B cell (primary cell): ENCODE measurements at regions not wholly inside any gene's neighbourhood (a gene's known extent, or its start where the extent isn't known, plus 50 kb on each side); places are given as distances from the start of the nearest gene placed in this dataset. TPM values are rescaled to one million over a fixed set of nuclear protein-coding genes. Genes with fewer than 3 reads are reported as not detected.

Source experiments
- ATAC-seq: fragments of 200-7000 bp; cut with Tn5 transposase; one replicate; pipeline ENCODE4 v1.10.0; 2021; ENCODE audit warnings: low read depth, mild to moderate bottlenecking, moderate number of reproducible peaks, moderate library complexity
- CTCF ChIA-PET: fragments of 350-600 bp; sonication (Branson Sonifier 250); formaldehyde crosslinking; loops from one replicate; lab custom pipeline; 2021; ENCODE audit warnings: antibody characterized with exemption, inconsistent platforms; lab: Charles Lee
- POLR2A ChIA-PET: fragments of 350-600 bp; sonication (Branson Sonifier 250); formaldehyde crosslinking; loops from one replicate; lab custom pipeline; 2021; ENCODE audit warnings: antibody characterized with exemption; lab: Charles Lee
- DNase-seq: peaks from one replicate; pipeline ENCODE4 v3.0.0; 2013
- H2AFZ ChIP-seq: 2 replicates; pipeline ENCODE4 v1.6.1; 2012; ENCODE audit warnings: mild to moderate bottlenecking, low read depth, low read length; ENCODE audit not compliant: insufficient read depth, poor library complexity, severe bottlenecking
- H3K27ac ChIP-seq, 2 donors: 1 replicate in 1 of 2; 2 replicates in 1 of 2; pipeline ENCODE4 v1.5.1; 2012 to 2013; ENCODE audit warnings: low read length in 2 of 2, mild to moderate bottlenecking in 2 of 2, moderate library complexity in 1 of 2
- H3K27me3 ChIP-seq, 4 experiments: fragments of 200-600 bp in 1 of 4; sonication (generic) in 1 of 4; replicated peaks in 1 of 4; 1 replicate in 2 of 4; 2 replicates in 2 of 4; pipeline versions ENCODE4 v1.6.1 to v1.7.0; 2013 to 2016; ENCODE audit warnings: low read length in 3 of 4, mild to moderate bottlenecking in 2 of 4, mixed read lengths in 1 of 4, moderate library complexity in 1 of 4; ENCODE audit not compliant: insufficient read depth in 4 of 4, control insufficient read depth in 3 of 4; ENCODE audit errors: control extremely low read depth in 1 of 4
- H3K36me3 ChIP-seq, 2 experiments: replicated peaks in 1 of 2; 1 replicate in 1 of 2; 2 replicates in 1 of 2; pipeline versions ENCODE4 v1.6.1 to v1.7.1; 2013; ENCODE audit warnings: low read length in 1 of 2; ENCODE audit not compliant: insufficient read depth in 2 of 2, control insufficient read depth in 1 of 2; ENCODE audit errors: control extremely low read depth in 1 of 2, extremely low read depth in 1 of 2
- H3K4me1 ChIP-seq, 2 donors: fragments of 200-600 bp in 1 of 2; sonication (generic) in 1 of 2; 1 replicate in 1 of 2; 2 replicates in 1 of 2; pipeline versions ENCODE4 v1.5.1 to v1.6.1; 2013 to 2017; ENCODE audit warnings: low read length in 2 of 2; ENCODE audit not compliant: control insufficient read depth in 2 of 2, insufficient read depth in 2 of 2
- H3K4me2 ChIP-seq: replicated peaks from 2 replicates; pipeline ENCODE3; 2012; ENCODE audit warnings: mild to moderate bottlenecking, low read depth, low read length; ENCODE audit not compliant: poor library complexity, severe bottlenecking
- H3K4me3 ChIP-seq, 5 experiments: fragments of 200-600 bp in 1 of 5; sonication (generic) in 1 of 5; 1 replicate in 3 of 5; 2 replicates in 2 of 5; pipeline versions ENCODE4 v1.5.1 to v1.7.0; 2011 to 2016; ENCODE audit warnings: low read length in 4 of 5, mild to moderate bottlenecking in 4 of 5, low read depth in 2 of 5, control low read depth in 1 of 5, moderate library complexity in 1 of 5; ENCODE audit not compliant: insufficient read depth in 1 of 5; ENCODE audit errors: control extremely low read depth in 1 of 5, extremely low read depth in 1 of 5
- H3K79me2 ChIP-seq: fragments of 200-600 bp; sonication (generic); one replicate; pipeline ENCODE4 v1.6.0; 2016; ENCODE audit warnings: low read length; ENCODE audit not compliant: control insufficient read depth, insufficient read depth
- H3K9ac ChIP-seq: fragments of 200-600 bp; sonication (generic); 2 replicates; pipeline ENCODE4 v1.6.1; 2017; ENCODE audit warnings: mild to moderate bottlenecking, low read length, moderate library complexity
- H3K9me3 ChIP-seq, 3 donors: one replicate each; pipeline versions ENCODE4 v1.6.1 to v1.7.1; 2013; ENCODE audit warnings: low read length in 2 of 3; ENCODE audit not compliant: control insufficient read depth in 2 of 3, insufficient read depth in 1 of 3; ENCODE audit errors: control extremely low read depth in 1 of 3
- H4K20me1 ChIP-seq: 2 replicates; pipeline ENCODE4 v1.6.0; 2012; ENCODE audit warnings: mild to moderate bottlenecking, low read length; ENCODE audit not compliant: insufficient read depth, control insufficient read depth, poor library complexity, severe bottlenecking
- H3K27ac Mint-ChIP-seq: one replicate; pipeline ENCODE4 v1.8.0; 2021; ENCODE audit warnings: mixed read lengths
- H3K27me3 Mint-ChIP-seq: one replicate; pipeline ENCODE4 v1.8.0; 2021; ENCODE audit warnings: mixed read lengths
- H3K4me1 Mint-ChIP-seq: one replicate; pipeline ENCODE4 v1.8.0; 2021; ENCODE audit warnings: mixed read lengths
- H3K4me3 Mint-ChIP-seq: one replicate; pipeline ENCODE4 v1.8.0; 2021; ENCODE audit warnings: mixed read lengths
- H3K9me3 Mint-ChIP-seq: one replicate; pipeline ENCODE4 v1.8.0; 2022; ENCODE audit warnings: mixed read lengths; ENCODE audit not compliant: insufficient read depth
- EZH2 ChIP-seq: IDR thresholded peaks from 2 replicates; pipeline ENCODE4 v1.6.1; 2012; ENCODE audit warnings: borderline replicate concordance, low read depth, mild to moderate bottlenecking, moderate library complexity, low read length; ENCODE audit not compliant: insufficient read depth, poor library complexity, severe bottlenecking
- WGBS: methylation state at CpG from one replicate; pipeline ENCODE4 v1.1.5; 2013; ENCODE audit warnings: missing lambda C conversion rate; ENCODE audit not compliant: insufficient coverage; 5-methylcytosine and 5-hydroxymethylcytosine counted together
- intact Hi-C: fragments of 100-400 bp; cut with micrococcal nuclease; formaldehyde crosslinking; loops from one replicate; pipeline ENCODE4 v1.10.0; 2022
- small RNA-seq: library from RNA; depleted of rRNA; stranded (forward); fragments of <200 nt; gene quantifications from one replicate; pipeline ENCODE3, GENCODE V24; 2012; ENCODE audit warnings: low replicate concordance, low read depth; ENCODE audit not compliant: insufficient read length
- TF ChIP-seq, protein P1 (sequence below): fragments of 200-600 bp; IDR thresholded peaks from one replicate; pipeline ENCODE4 v1.8.0; 2022; ENCODE audit warnings: antibody characterized with exemption, mild to moderate bottlenecking

GRCh38 chr4:119678761-119679160 lies 50.2 kb upstream of the PDE5A start:
- Histone ChIP-seq H3K4me1 (no peaks in the 10 kb centered on the region), H4K20me1 (no peaks in the 10 kb centered on the region), H3K27ac (no peak overlapping the region), H3K27me3 (no peaks in the 10 kb centered on the region), H3K4me2 (no peak overlapping the region), H3K79me2 (no peaks in the 10 kb centered on the region), H3K9me3 (no peaks in the 10 kb centered on the region), H3K9ac (no peak overlapping the region), H3K4me3 (no peak overlapping the region), H2AFZ (no peak overlapping the region), H3K36me3 (no peaks in the 10 kb centered on the region)
- Mint-ChIP-seq H3K27me3 (peaks cover 3% of the 10 kb centered on the region), H3K4me3 (no peak overlapping the region), H3K4me1 (no peaks in the 10 kb centered on the region), H3K9me3 (no peaks in the 10 kb centered on the region), H3K27ac (no peak overlapping the region)
- intact Hi-C loops: no loop called here
- DNase-seq: no peak
- TF ChIP-seq EZH2: no peak
- TF ChIP-seq, protein P1, sequence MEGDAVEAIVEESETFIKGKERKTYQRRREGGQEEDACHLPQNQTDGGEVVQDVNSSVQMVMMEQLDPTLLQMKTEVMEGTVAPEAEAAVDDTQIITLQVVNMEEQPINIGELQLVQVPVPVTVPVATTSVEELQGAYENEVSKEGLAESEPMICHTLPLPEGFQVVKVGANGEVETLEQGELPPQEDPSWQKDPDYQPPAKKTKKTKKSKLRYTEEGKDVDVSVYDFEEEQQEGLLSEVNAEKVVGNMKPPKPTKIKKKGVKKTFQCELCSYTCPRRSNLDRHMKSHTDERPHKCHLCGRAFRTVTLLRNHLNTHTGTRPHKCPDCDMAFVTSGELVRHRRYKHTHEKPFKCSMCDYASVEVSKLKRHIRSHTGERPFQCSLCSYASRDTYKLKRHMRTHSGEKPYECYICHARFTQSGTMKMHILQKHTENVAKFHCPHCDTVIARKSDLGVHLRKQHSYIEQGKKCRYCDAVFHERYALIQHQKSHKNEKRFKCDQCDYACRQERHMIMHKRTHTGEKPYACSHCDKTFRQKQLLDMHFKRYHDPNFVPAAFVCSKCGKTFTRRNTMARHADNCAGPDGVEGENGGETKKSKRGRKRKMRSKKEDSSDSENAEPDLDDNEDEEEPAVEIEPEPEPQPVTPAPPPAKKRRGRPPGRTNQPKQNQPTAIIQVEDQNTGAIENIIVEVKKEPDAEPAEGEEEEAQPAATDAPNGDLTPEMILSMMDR: no peak
- 75% methylated on average over 1 of the region's 1 CpG for WGBS
- ChIA-PET POLR2A (no interaction called here), CTCF (no interaction called here)
- no peak for ATAC-seq

Small RNA genes lying in the stretch of these regions (small RNA-seq; reads per million reads assigned to genes)
- gene RF00019: not detected
